B cell (primary cell): ENCODE measurements at regions not wholly inside any gene's neighbourhood (a gene's known extent, or its start where the extent isn't known, plus 50 kb on each side); places are given as distances from the start of the nearest gene placed in this dataset.

Experiments used
- ATAC-seq: fragments of 200-7000 bp; cut with Tn5 transposase; one replicate; pipeline ENCODE4 v1.10.0; 2021; ENCODE audit warnings: low read depth, mild to moderate bottlenecking, moderate number of reproducible peaks, moderate library complexity
- CTCF ChIA-PET: fragments of 350-600 bp; sonication (Branson Sonifier 250); formaldehyde crosslinking; loops from one replicate; lab custom pipeline; 2021; ENCODE audit warnings: antibody characterized with exemption, inconsistent platforms; lab: Charles Lee
- POLR2A ChIA-PET: fragments of 350-600 bp; sonication (Branson Sonifier 250); formaldehyde crosslinking; loops from one replicate; lab custom pipeline; 2021; ENCODE audit warnings: antibody characterized with exemption; lab: Charles Lee
- DNase-seq: peaks from one replicate; pipeline ENCODE4 v3.0.0; 2013
- H2AFZ ChIP-seq: 2 replicates; pipeline ENCODE4 v1.6.1; 2012; ENCODE audit warnings: mild to moderate bottlenecking, low read depth, low read length; ENCODE audit not compliant: insufficient read depth, poor library complexity, severe bottlenecking
- H3K27ac ChIP-seq, 2 donors: 1 replicate in 1 of 2; 2 replicates in 1 of 2; pipeline ENCODE4 v1.5.1; 2012 to 2013; ENCODE audit warnings: low read length in 2 of 2, mild to moderate bottlenecking in 2 of 2, moderate library complexity in 1 of 2
- H3K27me3 ChIP-seq, 4 experiments: fragments of 200-600 bp in 1 of 4; sonication (generic) in 1 of 4; replicated peaks in 1 of 4; 1 replicate in 2 of 4; 2 replicates in 2 of 4; pipeline versions ENCODE4 v1.6.1 to v1.7.0; 2013 to 2016; ENCODE audit warnings: low read length in 3 of 4, mild to moderate bottlenecking in 2 of 4, mixed read lengths in 1 of 4, moderate library complexity in 1 of 4; ENCODE audit not compliant: insufficient read depth in 4 of 4, control insufficient read depth in 3 of 4; ENCODE audit errors: control extremely low read depth in 1 of 4
- H3K36me3 ChIP-seq, 2 experiments: replicated peaks in 1 of 2; 1 replicate in 1 of 2; 2 replicates in 1 of 2; pipeline versions ENCODE4 v1.6.1 to v1.7.1; 2013; ENCODE audit warnings: low read length in 1 of 2; ENCODE audit not compliant: insufficient read depth in 2 of 2, control insufficient read depth in 1 of 2; ENCODE audit errors: control extremely low read depth in 1 of 2, extremely low read depth in 1 of 2
- H3K4me1 ChIP-seq, 2 donors: fragments of 200-600 bp in 1 of 2; sonication (generic) in 1 of 2; 1 replicate in 1 of 2; 2 replicates in 1 of 2; pipeline versions ENCODE4 v1.5.1 to v1.6.1; 2013 to 2017; ENCODE audit warnings: low read length in 2 of 2; ENCODE audit not compliant: control insufficient read depth in 2 of 2, insufficient read depth in 2 of 2
- H3K4me2 ChIP-seq: replicated peaks from 2 replicates; pipeline ENCODE3; 2012; ENCODE audit warnings: mild to moderate bottlenecking, low read depth, low read length; ENCODE audit not compliant: poor library complexity, severe bottlenecking
- H3K4me3 ChIP-seq, 5 experiments: fragments of 200-600 bp in 1 of 5; sonication (generic) in 1 of 5; 1 replicate in 3 of 5; 2 replicates in 2 of 5; pipeline versions ENCODE4 v1.5.1 to v1.7.0; 2011 to 2016; ENCODE audit warnings: low read length in 4 of 5, mild to moderate bottlenecking in 4 of 5, low read depth in 2 of 5, control low read depth in 1 of 5, moderate library complexity in 1 of 5; ENCODE audit not compliant: insufficient read depth in 1 of 5; ENCODE audit errors: control extremely low read depth in 1 of 5, extremely low read depth in 1 of 5
- H3K79me2 ChIP-seq: fragments of 200-600 bp; sonication (generic); one replicate; pipeline ENCODE4 v1.6.0; 2016; ENCODE audit warnings: low read length; ENCODE audit not compliant: control insufficient read depth, insufficient read depth
- H3K9ac ChIP-seq: fragments of 200-600 bp; sonication (generic); 2 replicates; pipeline ENCODE4 v1.6.1; 2017; ENCODE audit warnings: mild to moderate bottlenecking, low read length, moderate library complexity
- H3K9me3 ChIP-seq, 3 donors: one replicate each; pipeline versions ENCODE4 v1.6.1 to v1.7.1; 2013; ENCODE audit warnings: low read length in 2 of 3; ENCODE audit not compliant: control insufficient read depth in 2 of 3, insufficient read depth in 1 of 3; ENCODE audit errors: control extremely low read depth in 1 of 3
- H4K20me1 ChIP-seq: 2 replicates; pipeline ENCODE4 v1.6.0; 2012; ENCODE audit warnings: mild to moderate bottlenecking, low read length; ENCODE audit not compliant: insufficient read depth, control insufficient read depth, poor library complexity, severe bottlenecking
- H3K27ac Mint-ChIP-seq: one replicate; pipeline ENCODE4 v1.8.0; 2021; ENCODE audit warnings: mixed read lengths
- H3K27me3 Mint-ChIP-seq: one replicate; pipeline ENCODE4 v1.8.0; 2021; ENCODE audit warnings: mixed read lengths
- H3K4me1 Mint-ChIP-seq: one replicate; pipeline ENCODE4 v1.8.0; 2021; ENCODE audit warnings: mixed read lengths
- H3K4me3 Mint-ChIP-seq: one replicate; pipeline ENCODE4 v1.8.0; 2021; ENCODE audit warnings: mixed read lengths
- H3K9me3 Mint-ChIP-seq: one replicate; pipeline ENCODE4 v1.8.0; 2022; ENCODE audit warnings: mixed read lengths; ENCODE audit not compliant: insufficient read depth
- EZH2 ChIP-seq: IDR thresholded peaks from 2 replicates; pipeline ENCODE4 v1.6.1; 2012; ENCODE audit warnings: borderline replicate concordance, low read depth, mild to moderate bottlenecking, moderate library complexity, low read length; ENCODE audit not compliant: insufficient read depth, poor library complexity, severe bottlenecking
- WGBS: methylation state at CpG from one replicate; pipeline ENCODE4 v1.1.5; 2013; ENCODE audit warnings: missing lambda C conversion rate; ENCODE audit not compliant: insufficient coverage; 5-methylcytosine and 5-hydroxymethylcytosine counted together
- intact Hi-C: fragments of 100-400 bp; cut with micrococcal nuclease; formaldehyde crosslinking; loops from one replicate; pipeline ENCODE4 v1.10.0; 2022
- TF ChIP-seq, protein P1 (sequence below): fragments of 200-600 bp; IDR thresholded peaks from one replicate; pipeline ENCODE4 v1.8.0; 2022; ENCODE audit warnings: antibody characterized with exemption, mild to moderate bottlenecking

DNA sequence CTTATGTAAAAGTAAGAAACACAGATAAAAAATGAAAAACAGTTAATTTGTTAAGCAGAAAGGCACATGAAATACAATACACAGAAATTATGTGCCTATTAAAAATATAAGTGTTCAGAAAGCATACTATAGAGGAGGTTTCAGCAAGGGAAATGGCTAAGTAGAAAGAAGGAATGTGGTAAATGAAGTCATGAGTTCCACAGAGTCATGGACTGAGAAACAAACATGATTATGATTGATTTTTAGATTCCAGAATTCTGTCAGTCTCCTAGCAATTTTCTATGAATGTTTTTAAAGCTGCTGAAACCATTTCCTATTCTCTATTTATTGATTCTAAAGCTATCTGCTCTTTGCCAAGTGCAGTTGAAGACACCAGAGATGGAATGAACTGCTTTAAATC is 1398.4 kb downstream of the ARAP2 start:
- POLR2A ChIA-PET = no interaction called here
- H3K27ac Mint-ChIP-seq = no peak overlapping the region
- intact Hi-C loops = no loop called here
- no peak overlapping the region for H3K27ac ChIP-seq
- no peaks in the 10 kb centered on the region for H3K79me2 ChIP-seq
- H3K27me3 Mint-ChIP-seq = no peaks in the 10 kb centered on the region
- no peaks in the 10 kb centered on the region for H3K27me3 ChIP-seq
- TF ChIP-seq, protein P1, sequence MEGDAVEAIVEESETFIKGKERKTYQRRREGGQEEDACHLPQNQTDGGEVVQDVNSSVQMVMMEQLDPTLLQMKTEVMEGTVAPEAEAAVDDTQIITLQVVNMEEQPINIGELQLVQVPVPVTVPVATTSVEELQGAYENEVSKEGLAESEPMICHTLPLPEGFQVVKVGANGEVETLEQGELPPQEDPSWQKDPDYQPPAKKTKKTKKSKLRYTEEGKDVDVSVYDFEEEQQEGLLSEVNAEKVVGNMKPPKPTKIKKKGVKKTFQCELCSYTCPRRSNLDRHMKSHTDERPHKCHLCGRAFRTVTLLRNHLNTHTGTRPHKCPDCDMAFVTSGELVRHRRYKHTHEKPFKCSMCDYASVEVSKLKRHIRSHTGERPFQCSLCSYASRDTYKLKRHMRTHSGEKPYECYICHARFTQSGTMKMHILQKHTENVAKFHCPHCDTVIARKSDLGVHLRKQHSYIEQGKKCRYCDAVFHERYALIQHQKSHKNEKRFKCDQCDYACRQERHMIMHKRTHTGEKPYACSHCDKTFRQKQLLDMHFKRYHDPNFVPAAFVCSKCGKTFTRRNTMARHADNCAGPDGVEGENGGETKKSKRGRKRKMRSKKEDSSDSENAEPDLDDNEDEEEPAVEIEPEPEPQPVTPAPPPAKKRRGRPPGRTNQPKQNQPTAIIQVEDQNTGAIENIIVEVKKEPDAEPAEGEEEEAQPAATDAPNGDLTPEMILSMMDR = no peak
- no peak for TF ChIP-seq EZH2
- H2AFZ ChIP-seq = no peak overlapping the region
- no peaks in the 10 kb centered on the region for H4K20me1 ChIP-seq
- no peak overlapping the region for H3K4me3 Mint-ChIP-seq
- CTCF ChIA-PET = no interaction called here
- H3K4me1 ChIP-seq = no peaks in the 10 kb centered on the region
- DNase-seq (no peak), ATAC-seq (no peak)
- H3K9ac ChIP-seq = no peak overlapping the region
- H3K9me3 ChIP-seq = no peaks in the 10 kb centered on the region
- no peaks in the 10 kb centered on the region for H3K36me3 ChIP-seq
- H3K4me1 Mint-ChIP-seq = no peaks in the 10 kb centered on the region
- H3K4me2 ChIP-seq = no peak overlapping the region
- no peaks in the 10 kb centered on the region for H3K9me3 Mint-ChIP-seq
- no peak overlapping the region for H3K4me3 ChIP-seq

DNA sequence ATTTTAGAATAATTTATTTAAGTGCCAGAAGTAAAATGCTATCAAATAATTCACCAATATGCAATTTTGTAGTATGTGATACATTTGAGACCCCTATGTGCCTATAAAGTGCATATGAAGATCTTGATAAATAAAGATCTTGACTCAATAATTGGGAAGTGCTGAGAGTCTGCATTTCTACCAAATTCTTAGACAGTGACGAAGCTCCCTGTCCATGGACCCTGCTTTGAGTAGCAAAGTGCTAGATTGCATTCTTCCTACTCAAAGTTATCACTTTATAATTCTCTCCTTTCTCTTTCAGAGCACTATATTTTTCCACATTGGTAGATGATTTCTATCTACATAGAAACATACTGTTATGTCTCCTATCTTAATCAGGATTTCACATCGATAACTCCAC is 1393.9 kb downstream of the ARAP2 start:
- Mint-ChIP-seq H3K4me3 (no peak overlapping the region), H3K4me1 (no peaks in the 10 kb centered on the region), H3K27ac (no peak overlapping the region), H3K9me3 (no peaks in the 10 kb centered on the region), H3K27me3 (no peaks in the 10 kb centered on the region)
- Histone ChIP-seq H3K27ac (no peak overlapping the region), H3K4me2 (no peak overlapping the region), H3K4me3 (no peak overlapping the region), H2AFZ (no peak overlapping the region), H3K9ac (no peak overlapping the region), H3K27me3 (no peaks in the 10 kb centered on the region), H3K79me2 (no peaks in the 10 kb centered on the region), H3K9me3 (no peaks in the 10 kb centered on the region), H3K4me1 (no peaks in the 10 kb centered on the region), H3K36me3 (no peaks in the 10 kb centered on the region), H4K20me1 (no peaks in the 10 kb centered on the region)
- POLR2A ChIA-PET = no interaction called here
- ATAC-seq (no peak), DNase-seq (no peak)
- CTCF ChIA-PET = no interaction called here
- 100% methylated on average over 1 of the region's 2 CpGs for WGBS
- no peak for TF ChIP-seq EZH2
- TF ChIP-seq, protein P1 = no peak
- intact Hi-C loops = no loop called here
